Aorta (tissue), 5 donors: ENCODE measurements at regions not wholly inside any gene's neighbourhood (a gene's known extent, or its start where the extent isn't known, plus 50 kb on each side); places are given as distances from the start of the nearest gene placed in this dataset.

Experiments used
- ATAC-seq: fragments of 200-7000 bp; cut with Tn5 transposase; one replicate; pipeline ENCODE4 v1.9.1; 2022; ENCODE audit warnings: moderate library complexity; ENCODE audit not compliant: low FRiP score
- DNase-seq, 2 donors: peaks; one replicate each; pipeline ENCODE4 v3.0.0-alpha.2; 2020
- H3K27ac ChIP-seq, 2 donors: one replicate each; pipeline ENCODE4 v1.5.1; 2013; ENCODE audit warnings: low read length in 2 of 2, mild to moderate bottlenecking in 2 of 2, moderate library complexity in 2 of 2, control low read depth in 1 of 2, inconsistent platforms in 1 of 2, low read depth in 1 of 2
- H3K27me3 ChIP-seq, 2 donors: one replicate each; pipeline ENCODE4 v1.6.1; 2013; ENCODE audit warnings: control low read depth in 1 of 2, low read length in 1 of 2, mild to moderate bottlenecking in 1 of 2, moderate library complexity in 1 of 2; ENCODE audit not compliant: insufficient read depth in 2 of 2, control insufficient read depth in 1 of 2
- H3K36me3 ChIP-seq, 2 donors: one replicate each; pipeline ENCODE4 v1.6.1; 2013; ENCODE audit warnings: control low read depth in 1 of 2, low read length in 1 of 2, mild to moderate bottlenecking in 1 of 2; ENCODE audit not compliant: insufficient read depth in 2 of 2, control insufficient read depth in 1 of 2
- H3K4me1 ChIP-seq, 2 donors: one replicate each; pipeline ENCODE4 v1.6.1; 2013; ENCODE audit warnings: low read length in 2 of 2, control low read depth in 1 of 2, mild to moderate bottlenecking in 1 of 2, moderate library complexity in 1 of 2; ENCODE audit not compliant: insufficient read depth in 2 of 2, control insufficient read depth in 1 of 2
- H3K4me3 ChIP-seq, 2 donors: one replicate each; pipeline ENCODE4 v1.5.1; 2013; ENCODE audit warnings: low read length in 2 of 2, control low read depth in 1 of 2, mild to moderate bottlenecking in 1 of 2
- H3K9me3 ChIP-seq: one replicate; pipeline ENCODE4 v1.6.1; 2013; ENCODE audit warnings: mild to moderate bottlenecking, low read length; ENCODE audit not compliant: control insufficient read depth
- WGBS, 2 donors: extraction: QIAGEN DNeasy Blood & Tissue Kit; methylation state at CpG; one replicate each; pipeline ENCODE4 v1.1.7; 2013; 5-methylcytosine and 5-hydroxymethylcytosine counted together
- intact Hi-C, 2 donors: fragments of 100-400 bp; cut with DNase I; formaldehyde crosslinking; loops; one replicate each; pipeline versions ENCODE4 v1.14.2 to v1.15.0; 2022
- donor health status: healthy with polysubstance abuse.
- donor health status: Bipolar disorder and iron deficiency.
- donor health status: DM: no; HTN: no; CAD: no.
- donor health status: DM: no; HTN: no; CAD: no.
- donor health status: DM: yes; HTN: yes; CAD: no.

DNA sequence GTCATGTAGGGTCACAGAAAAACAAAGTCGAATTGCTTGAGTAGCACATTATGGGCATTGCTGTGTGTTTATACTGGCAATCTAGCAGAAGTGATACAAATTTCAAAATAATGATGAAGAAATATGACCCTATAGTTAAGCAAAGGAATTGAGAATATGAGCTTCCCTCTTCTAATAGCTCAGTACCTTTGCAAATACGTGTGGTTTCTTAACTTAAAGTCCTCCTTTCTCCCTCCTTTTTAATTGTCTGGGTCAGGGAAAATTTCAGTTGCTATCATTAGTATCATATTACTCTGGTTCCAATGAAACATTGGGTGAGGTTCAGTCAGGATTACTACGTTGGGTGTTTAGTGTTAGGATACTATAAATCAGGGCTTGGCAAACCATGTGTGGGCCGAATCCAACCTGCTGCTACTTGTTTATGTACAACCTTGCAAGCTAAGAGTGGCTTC, 166.8 kb upstream of the CARMIL1 start:
- H3K4me3 ChIP-seq = no peak overlapping the region
- no peaks in the 10 kb centered on the region for H3K9me3 ChIP-seq
- DNase-seq (no peak), ATAC-seq (no peak)
- peaks cover 11 to 12% of the 10 kb centered on the region in 2 donors for H3K36me3 ChIP-seq
- 17 to 21% methylated on average over 4 of the region's 4 CpGs for WGBS, 2 donors
- no peaks in the 10 kb centered on the region for H3K27me3 ChIP-seq
- intact Hi-C loops = no loop called here
- H3K4me1 ChIP-seq = peaks cover 2 to 11% of the 10 kb centered on the region in 2 donors
- no peak overlapping the region for H3K27ac ChIP-seq

DNA sequence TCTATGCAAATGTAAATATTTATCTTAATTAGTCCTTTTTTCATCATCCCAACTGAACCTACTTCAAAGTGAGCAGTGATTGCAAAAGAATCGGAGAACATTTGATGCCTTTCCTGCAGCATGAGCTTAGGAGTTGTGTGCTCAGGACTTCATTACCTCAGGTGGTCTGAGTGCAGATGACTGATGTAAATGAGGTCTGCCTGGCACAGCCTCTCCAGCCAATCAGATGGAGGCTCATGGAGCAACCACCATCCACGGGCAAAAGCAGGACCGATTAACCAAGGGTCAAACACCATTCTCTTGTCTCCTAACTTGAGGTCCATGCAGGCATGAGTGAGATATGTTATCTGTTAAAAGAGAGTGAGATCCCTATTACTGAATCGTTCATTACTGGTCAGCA, 165.7 kb upstream of the CARMIL1 start:
- no peaks in the 10 kb centered on the region for H3K27me3 ChIP-seq
- peaks cover 2 to 11% of the 10 kb centered on the region in 2 donors for H3K4me1 ChIP-seq
- H3K27ac ChIP-seq = peak overlapping the region in 1 of 2 donors; percentile 54
- 47 to 49% methylated on average over 4 of the region's 4 CpGs for WGBS, 2 donors
- H3K9me3 ChIP-seq = no peaks in the 10 kb centered on the region
- H3K36me3 ChIP-seq = peaks cover 5 to 7% of the 10 kb centered on the region in 2 donors
- no peak for DNase-seq
- intact Hi-C loops = no loop called here
- ATAC-seq = no peak
- H3K4me3 ChIP-seq = no peak overlapping the region

DNA sequence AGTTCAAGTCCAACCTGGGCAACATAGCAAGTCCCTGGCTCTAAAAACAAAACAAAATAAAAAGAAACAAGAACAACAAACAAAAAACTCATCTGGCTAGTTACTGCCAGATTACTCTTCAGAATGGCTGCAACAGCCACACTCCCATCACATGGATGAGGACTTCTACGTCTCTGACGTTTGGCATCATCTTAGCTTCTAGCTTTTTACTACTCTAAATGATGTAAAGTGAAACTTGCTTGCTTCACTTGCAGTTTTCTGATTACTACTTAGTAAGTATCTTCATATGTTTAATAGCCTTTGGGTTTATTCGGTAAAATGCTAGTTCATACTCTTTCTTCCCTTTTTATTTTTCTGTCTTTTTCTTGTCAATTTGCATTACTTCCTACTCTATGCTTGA, 161.1 kb upstream of the CARMIL1 start:
- Histone ChIP-seq H3K4me3 (no peak overlapping the region), H3K4me1 (peaks cover 0 to 9% of the 10 kb centered on the region in 2 donors), H3K27me3 (no peaks in the 10 kb centered on the region), H3K27ac (no peak overlapping the region), H3K9me3 (no peaks in the 10 kb centered on the region), H3K36me3 (peaks cover 2 to 4% of the 10 kb centered on the region in 2 donors)
- 83 to 92% methylated on average over 3 of the region's 3 CpGs for WGBS, 2 donors
- intact Hi-C loops = no loop called here
- ATAC-seq = no peak
- DNase-seq = no peak

DNA sequence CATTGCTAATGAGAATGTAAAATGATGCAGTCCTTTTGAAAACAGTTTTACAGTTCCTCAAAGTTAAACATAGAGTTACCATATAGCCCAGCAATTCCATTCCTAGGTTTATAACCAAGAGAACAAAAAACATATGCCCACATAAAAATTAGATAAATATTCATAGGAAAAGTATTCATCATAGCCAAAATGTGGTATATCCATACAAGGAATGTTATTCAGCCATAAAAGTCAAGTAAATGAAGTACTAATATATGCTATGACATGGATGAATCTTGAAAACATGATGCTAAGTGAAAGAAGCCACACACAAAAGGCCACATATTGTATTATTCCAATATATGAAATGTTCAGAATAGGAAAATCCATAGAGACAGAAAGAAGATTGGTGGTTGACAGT, 158.0 kb upstream of the CARMIL1 start:
- H3K9me3 ChIP-seq = no peaks in the 10 kb centered on the region
- peaks cover 0 to 2% of the 10 kb centered on the region in 2 donors for H3K4me1 ChIP-seq
- H3K4me3 ChIP-seq = no peak overlapping the region
- DNase-seq (no peak), ATAC-seq (no peak)
- intact Hi-C loops = no loop called here
- no peaks in the 10 kb centered on the region for H3K27me3 ChIP-seq
- H3K36me3 ChIP-seq = peaks cover 2 to 6% of the 10 kb centered on the region in 2 donors
- H3K27ac ChIP-seq = no peak overlapping the region

DNA sequence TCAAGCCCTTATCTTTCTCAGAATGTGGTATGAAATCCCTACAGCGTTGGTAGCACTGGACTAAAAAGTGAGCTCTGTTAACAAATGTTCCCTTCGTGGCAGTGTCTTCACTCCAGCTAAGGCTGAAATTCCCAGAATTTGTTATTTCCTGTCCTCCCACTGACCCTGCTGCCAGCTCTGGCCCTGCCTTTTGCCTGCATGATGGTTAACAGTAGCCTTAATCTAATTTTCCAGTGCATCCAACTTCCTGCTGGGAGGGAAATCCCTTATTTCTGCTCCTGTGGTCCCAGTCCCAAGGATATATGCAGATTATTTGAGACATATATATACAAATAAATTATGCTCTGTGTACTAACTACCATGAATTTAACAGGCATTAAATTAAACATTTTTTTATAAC, 157.2 kb upstream of the CARMIL1 start:
- peak overlapping the region in 1 of 2 donors; percentile 63 for H3K27ac ChIP-seq
- H3K9me3 ChIP-seq = no peaks in the 10 kb centered on the region
- peaks cover 2 to 6% of the 10 kb centered on the region in 2 donors for H3K36me3 ChIP-seq
- DNase-seq = peak in 1 of 2 donors; percentile 69
- 21 to 30% methylated on average over 2 of the region's 2 CpGs for WGBS, 2 donors
- peaks cover 0 to 2% of the 10 kb centered on the region in 2 donors for H3K4me1 ChIP-seq
- no peak overlapping the region for H3K4me3 ChIP-seq
- no peaks in the 10 kb centered on the region for H3K27me3 ChIP-seq
- intact Hi-C loops = no loop called here
- ATAC-seq = peak; percentile 77

- 36 to 37% methylated on average over 3 of the region's 3 CpGs for WGBS, 2 donors
- intact Hi-C loops = no loop called here
- Histone ChIP-seq H3K9me3 (no peaks in the 10 kb centered on the region), H3K4me1 (peaks cover 0 to 5% of the 10 kb centered on the region in 2 donors), H3K27ac (no peak overlapping the region), H3K36me3 (peaks cover 2 to 6% of the 10 kb centered on the region in 2 donors), H3K27me3 (no peaks in the 10 kb centered on the region), H3K4me3 (no peak overlapping the region)
- DNase-seq (no peak), ATAC-seq (no peak)
Measured at GRCh38 chr6:25122622-25123237, 156.4 kb upstream of the CARMIL1 start.

DNA sequence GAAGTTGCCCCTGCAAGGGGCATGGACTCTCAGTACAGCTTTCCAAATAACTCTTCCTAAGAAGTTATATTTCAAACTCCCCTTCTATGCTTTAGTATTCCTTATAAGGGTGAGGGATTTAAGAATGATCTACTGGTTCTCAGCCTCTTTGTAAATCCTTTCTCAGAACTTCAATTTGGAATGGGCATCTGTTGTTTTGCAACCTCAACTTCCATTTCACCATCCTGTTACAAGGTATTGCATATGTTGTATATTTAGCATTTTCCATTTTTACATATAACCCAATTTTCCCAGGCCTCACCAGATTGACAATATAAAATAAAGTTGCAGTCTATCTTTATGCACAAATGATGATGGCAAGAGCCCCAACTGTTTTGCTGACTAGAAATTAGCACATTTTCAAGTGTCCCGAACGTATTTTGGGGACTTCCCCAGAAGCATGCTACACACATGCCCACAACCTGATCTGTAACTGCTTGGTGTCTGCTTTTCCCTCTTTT, 154.9 kb upstream of the CARMIL1 start:
- peaks cover 2 to 6% of the 10 kb centered on the region in 2 donors for H3K36me3 ChIP-seq
- no peaks in the 10 kb centered on the region for H3K9me3 ChIP-seq
- intact Hi-C loops = no loop called here
- no peak overlapping the region for H3K27ac ChIP-seq
- H3K27me3 ChIP-seq = no peaks in the 10 kb centered on the region
- H3K4me3 ChIP-seq = no peak overlapping the region
- DNase-seq = no peak
- no peak for ATAC-seq
- WGBS, 2 donors = 75 to 77% methylated on average over 2 of the region's 2 CpGs
- H3K4me1 ChIP-seq = peaks cover 2 to 6% of the 10 kb centered on the region in 2 donors

DNA sequence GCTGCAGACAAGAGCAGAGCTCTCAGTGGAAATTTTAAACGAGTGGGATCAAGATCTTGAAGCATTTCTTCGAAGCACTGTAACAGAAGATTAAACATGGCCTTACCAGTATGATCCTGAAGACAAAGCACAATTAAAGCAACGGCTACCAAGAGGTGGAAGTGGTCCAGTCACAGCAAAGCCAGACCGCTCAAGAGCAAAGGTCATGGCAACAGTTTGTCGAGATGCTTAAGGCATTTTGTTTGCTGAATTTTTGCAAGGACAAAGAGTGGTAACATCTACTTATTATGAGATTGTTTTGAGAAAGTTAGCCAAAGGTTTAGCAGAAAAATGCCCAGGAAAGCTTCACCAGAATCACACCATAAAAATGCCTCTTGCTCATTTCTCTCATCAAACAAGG, 153.4 kb upstream of the CARMIL1 start:
- Histone ChIP-seq H3K36me3 (peaks cover 2 to 6% of the 10 kb centered on the region in 2 donors), H3K9me3 (no peaks in the 10 kb centered on the region), H3K27me3 (no peaks in the 10 kb centered on the region), H3K4me1 (peaks cover 2 to 6% of the 10 kb centered on the region in 2 donors), H3K27ac (no peak overlapping the region), H3K4me3 (no peak overlapping the region)
- DNase-seq (no peak), ATAC-seq (no peak)
- intact Hi-C loops = no loop called here
- 87 to 90% methylated on average over 5 of the region's 5 CpGs for WGBS, 2 donors

DNA sequence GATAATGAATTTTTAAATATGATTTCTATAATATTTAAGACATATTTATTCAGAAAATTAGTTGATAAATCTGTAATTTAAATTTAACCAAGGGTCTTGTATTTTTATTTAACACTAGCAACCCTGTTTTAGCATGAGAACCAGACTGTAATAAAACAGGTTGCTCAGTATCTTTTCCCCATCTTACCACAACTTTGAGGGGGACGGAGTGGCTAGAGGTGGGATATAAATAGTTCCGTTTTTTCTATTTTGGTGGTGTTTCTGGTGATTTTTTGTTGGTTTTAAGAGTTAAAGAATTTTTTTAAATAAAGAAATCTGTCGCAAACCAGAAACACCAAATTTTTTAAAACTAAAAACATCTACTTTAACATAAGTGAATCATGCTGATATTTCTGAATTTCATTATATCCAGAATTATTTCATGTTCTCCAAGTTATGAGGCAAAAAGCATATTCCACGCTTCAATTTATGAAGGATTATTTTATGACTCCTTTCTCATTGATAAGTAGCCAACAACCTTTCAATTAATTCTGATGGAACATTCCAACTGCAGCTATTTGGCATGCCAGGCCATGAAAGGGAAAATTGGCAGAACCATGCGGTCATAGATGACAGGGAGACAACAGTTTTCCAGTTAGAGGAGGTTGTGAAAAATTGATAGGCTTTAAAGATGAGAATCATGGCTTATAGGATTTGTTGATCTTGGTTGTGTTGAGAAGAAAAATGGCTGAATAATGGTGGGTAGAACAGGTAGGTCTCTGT, 151.9 kb upstream of the CARMIL1 start:
- Histone ChIP-seq H3K4me3 (no peak overlapping the region), H3K27ac (no peak overlapping the region), H3K4me1 (peaks cover 2 to 6% of the 10 kb centered on the region in 2 donors), H3K36me3 (peaks cover 2 to 6% of the 10 kb centered on the region in 2 donors), H3K27me3 (no peaks in the 10 kb centered on the region), H3K9me3 (no peaks in the 10 kb centered on the region)
- WGBS, 2 donors = 53% methylated on average over 5 of the region's 5 CpGs
- ATAC-seq (no peak), DNase-seq (no peak)
- intact Hi-C loops = no loop called here
